ENCODE measurements at regions not wholly inside any gene's neighbourhood (a gene's known extent, or its start where the extent isn't known, plus 50 kb on each side); places are given as distances from the start of the nearest gene placed in this dataset.
"Not testable (repeated sequence)": the region's sequence is repeated elsewhere in the genome, so short reads cannot be mapped to it uniquely, and the experiment has no call there.

GRCh38 chr2:43010438-43011157 lies 215.8 kb downstream of the ZFP36L2 start:
- DNase-seq: no peak

DNA sequence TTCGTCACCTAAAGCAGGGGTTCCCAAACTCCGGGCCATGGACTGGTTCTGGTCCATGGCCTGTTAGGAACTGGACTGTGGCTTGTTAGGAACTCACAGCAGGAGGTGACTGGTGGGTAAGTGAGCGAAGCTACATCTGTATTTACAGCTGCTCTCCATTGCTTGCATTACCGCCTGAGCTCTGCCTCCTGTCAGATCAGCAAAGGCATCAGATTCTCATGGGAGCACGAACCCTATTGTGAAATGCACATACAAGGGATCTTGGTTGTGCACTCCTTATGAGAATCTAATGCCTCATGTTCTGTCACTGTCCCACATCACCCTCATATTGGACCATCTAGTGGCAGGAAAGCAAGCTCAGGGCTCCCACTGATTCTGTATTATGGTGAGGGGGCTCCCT lies 217.0 kb downstream of the ZFP36L2 start:
- no peak for DNase-seq

GRCh38 chr2:43008388-43008787 lies 216.0 kb upstream of the HAAO start:
- no peak for DNase-seq

GRCh38 chr2:43007901-43008300 lies 215.5 kb upstream of the HAAO start:
- no peak for DNase-seq

DNA sequence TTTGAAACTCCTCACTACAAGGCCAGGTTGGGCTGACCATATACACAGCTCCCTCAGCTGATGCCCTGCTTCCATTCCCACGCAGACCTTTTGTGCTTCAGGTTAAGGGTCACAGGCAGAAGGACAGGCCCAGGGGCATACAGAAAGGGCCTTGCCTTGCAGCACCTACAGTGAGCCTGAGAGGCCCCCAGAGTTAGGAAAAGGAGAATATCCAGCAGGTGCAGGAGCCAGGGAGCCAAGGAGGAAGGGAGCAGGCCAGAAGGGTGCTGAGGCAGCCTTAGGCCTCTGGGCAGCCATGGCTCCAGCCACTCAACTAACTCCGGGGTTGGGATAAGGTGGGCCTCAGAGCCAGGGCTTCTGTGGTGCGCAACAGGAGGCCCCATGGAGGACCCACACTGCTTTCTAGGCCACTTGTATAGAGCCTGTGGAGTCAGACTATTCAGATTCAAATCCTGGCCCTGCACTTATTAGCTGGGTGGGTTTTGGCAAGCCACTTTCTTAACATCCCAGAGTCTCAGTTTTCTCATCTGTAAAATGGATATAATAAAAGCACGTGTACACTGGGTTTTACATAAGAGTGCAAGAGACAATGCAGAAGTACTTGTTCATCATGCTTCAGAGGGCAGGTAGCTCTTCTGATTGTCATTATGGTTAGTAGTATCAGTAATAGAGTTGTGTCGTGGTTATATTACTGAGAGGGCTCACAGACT lies 214.6 kb upstream of the HAAO start:
- no peak for DNase-seq

GRCh38 chr2:43005975-43006833 lies 213.8 kb upstream of the HAAO start:
- no peak for DNase-seq

- no peak for DNase-seq
Observed at GRCh38 chr2:43005245-43005974, 213.0 kb upstream of the HAAO start.

DNA sequence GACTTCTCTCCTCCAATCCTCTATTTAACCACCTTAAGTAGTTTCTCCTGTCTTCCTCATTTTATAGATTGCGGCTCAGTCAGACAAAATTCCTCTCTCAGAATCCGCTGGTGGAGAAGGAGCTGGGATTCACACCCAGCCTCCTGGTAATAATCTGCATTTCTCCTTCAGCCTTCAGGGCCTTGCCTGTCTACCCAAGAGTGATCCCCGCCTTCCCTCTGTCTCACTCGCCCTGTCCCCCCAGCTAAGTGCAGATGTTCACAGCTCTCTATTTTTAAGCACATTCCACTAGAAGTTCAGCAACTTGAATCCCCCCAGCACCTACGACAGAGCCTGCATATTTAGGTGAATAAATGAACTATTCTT lies 212.5 kb upstream of the HAAO start:
- DNase-seq: no peak

GRCh38 chr2:43004126-43004865 lies 211.9 kb upstream of the HAAO start:
- not testable (repeated sequence) for DNase-seq

DNA sequence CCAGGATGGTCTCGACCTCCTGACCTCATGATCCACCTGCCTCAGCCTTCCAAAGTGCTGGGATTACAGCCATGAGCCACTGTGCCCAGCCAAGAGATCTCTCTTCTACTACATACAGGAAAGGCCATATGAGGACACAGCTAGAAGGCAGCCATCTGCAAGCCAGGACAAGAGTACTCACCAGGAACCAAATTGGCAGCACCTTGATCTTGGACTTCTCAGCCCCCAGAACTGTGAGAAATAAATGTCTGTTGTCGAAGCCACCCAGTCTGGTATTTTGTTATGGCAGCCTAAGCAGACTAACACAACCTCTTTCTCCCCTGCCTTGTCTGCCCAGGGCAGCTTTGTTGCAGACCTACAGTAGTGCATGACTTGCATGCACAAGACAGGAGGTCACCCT lies 211.3 kb upstream of the HAAO start:
- no peak for DNase-seq

DNA sequence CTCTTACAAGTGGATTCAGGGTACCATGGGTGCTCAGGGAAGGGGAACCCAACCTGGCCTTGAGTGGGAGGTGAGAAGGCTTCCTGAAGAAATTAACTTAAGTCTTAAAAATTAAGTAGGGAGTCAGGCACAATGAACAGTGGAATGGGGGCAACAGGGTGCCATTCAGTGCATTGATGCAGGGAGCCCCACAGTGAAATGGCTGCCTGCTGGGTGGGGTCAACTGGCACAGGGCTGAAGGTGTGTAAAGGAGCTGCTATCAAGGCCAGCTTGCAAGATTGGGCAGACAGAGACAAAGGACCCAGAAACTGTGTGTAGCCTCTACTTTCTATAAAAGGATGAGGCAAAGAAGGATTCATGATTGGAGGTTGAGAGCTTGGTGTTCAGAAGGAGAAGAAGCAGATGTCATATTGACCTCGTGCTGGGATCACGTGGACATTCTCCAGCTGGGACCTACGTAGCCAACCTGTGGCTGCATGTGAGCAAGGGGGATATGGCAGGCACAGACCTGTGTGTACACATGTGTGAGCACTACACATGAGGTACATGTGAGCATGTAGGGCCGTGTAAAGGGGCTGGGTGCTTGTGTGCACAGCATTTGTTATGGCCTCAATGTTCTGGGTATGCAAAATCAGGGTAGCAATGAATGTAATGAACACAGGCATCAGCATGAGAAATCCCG lies 209.5 kb upstream of the HAAO start:
- no peak for DNase-seq

GRCh38 chr2:43001055-43001378 lies 208.6 kb upstream of the HAAO start:
- DNase-seq: no peak

GRCh38 chr2:43000242-43001054 lies 208.1 kb upstream of the HAAO start:
- DNase-seq: no peak

DNA sequence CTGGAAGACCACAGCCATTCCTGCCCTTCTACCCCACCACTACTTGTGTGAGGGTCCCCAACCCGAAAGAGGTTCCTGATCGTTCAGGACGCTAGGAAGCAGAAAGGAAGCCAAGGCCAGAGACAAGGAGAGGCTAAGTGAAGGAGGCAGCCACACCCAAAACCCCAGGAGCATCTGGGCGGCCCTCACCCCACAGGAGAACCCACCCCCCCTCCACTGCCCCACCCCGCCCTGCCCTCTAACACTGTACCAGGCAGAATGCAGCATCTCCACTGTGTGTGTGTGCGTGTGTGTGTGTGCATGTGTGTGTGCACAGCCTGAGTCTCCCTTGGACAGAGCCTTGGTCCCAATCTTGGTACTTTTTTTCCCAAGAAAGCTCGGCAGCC lies 207.5 kb upstream of the HAAO start:
- DNase-seq: no peak

- DNase-seq: no peak
Observed at GRCh38 chr2:42999391-42999841, 207.0 kb upstream of the HAAO start.

DNA sequence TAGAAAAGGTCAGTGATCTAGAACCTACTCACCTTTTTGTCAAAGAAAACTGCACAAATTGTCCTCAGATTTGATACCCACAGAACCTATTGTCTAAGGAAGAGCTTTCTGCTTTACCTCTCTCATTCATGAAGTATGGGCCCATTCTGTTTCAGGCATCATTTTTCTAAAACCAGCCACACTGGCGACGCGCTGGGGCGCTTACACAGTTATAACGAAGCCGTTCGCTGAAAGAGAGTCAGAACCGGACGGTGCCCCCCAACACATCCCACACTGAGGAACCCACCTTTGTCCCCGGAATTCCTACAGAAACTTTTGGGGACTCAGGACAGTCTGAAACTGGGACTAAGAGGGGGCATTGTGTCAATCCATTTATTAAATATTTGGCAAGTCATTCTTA lies 206.3 kb upstream of the HAAO start:
- DNase-seq: no peak

- DNase-seq: no peak
Observed at GRCh38 chr2:42996528-42996927, 204.1 kb upstream of the HAAO start.

DNA sequence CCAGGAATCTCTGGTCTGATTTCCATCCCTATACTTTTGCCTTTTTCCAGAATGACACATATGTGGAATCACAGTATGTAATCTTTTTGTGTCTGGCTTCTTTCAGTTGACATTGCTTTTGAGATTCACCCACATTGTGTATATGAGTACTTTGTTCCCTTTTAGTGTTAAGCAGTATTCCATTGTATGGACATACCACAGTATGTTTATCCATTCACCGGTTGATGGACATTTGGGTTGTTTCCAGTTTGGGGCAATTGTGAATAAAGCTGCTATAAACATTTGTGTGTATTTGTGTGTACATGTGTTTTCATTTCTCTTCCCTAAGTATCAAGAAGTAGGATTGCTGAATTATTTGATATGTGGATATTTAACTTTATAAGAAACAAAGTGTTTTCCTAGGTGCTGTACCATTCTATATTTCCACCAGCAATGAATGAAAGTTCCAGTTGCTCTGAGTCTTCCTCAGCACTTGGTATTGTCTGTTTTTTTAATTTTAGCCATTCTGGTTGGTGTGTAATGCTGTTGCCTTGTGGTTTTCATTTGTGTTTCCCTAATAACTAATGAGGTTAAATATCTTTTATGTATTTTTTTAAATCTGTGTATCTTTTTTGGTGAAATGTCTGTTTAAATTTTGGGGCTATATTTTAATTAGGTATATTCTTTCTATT lies 203.5 kb upstream of the HAAO start:
- no peak for DNase-seq

DNA sequence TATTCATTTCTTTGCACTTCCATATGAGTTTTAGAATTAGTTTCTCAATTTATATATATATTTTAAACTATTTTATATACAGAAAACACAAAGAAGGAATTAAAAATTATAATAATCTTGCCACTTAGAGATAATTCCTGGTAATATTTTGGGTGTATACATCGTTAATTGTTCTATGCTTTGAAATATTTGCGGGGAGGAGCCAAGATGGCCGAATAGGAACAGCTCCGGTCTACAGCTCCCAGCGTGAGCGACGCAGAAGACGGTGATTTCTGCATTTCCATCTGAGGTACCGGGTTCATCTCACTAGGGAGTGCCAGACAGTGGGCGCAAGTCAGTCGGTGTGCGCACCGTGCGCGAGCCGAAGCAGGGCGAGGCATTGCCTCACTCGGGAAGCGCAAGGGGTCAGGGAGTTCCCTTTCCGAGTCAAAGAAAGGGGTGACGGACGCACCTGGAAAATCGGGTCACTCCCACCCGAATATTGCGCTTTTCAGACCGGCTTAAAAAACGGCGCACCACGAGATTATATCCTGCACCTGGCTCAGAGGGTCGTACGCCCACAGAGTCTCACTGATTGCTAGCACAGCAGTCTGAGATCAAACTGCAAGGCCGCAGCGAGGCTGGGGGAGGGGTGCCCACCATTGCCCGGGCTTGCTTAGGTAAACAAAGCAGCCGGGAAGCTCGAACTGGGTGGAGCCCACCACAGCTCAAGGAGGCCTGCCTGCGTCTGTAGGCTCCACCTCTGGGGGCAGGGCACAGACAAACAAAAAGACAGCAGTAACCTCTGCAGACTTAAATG lies 197.1 kb upstream of the HAAO start:
- DNase-seq: not testable (repeated sequence)

All from KG1 (cell line).